K562 (cell line): ENCODE measurements at regions not wholly inside any gene's neighbourhood (a gene's known extent, or its start where the extent isn't known, plus 50 kb on each side); places are given as distances from the start of the nearest gene placed in this dataset.

Experiments used
- FOSL1 ChIP-seq: fragments of 200-800 bp; sonication (Bioruptor generic); conservative IDR thresholded peaks from 2 replicates; pipeline ENCODE4 v1.6.1; 2016; ENCODE audit warnings: missing genetic modification characterization, missing compliant biosample characterization
- KDM4B ChIP-seq, 2 experiments: fragments of 450-650 bp in 1 of 2; sonication (generic) in 1 of 2; IDR thresholded peaks; 2 replicates each; pipeline ENCODE4 v1.6.1; 2016 to 2017; ENCODE audit warnings: borderline replicate concordance in 2 of 2, antibody characterized with exemption in 1 of 2, low read depth in 1 of 2, mild to moderate bottlenecking in 1 of 2
- MCM3 ChIP-seq: fragments of 450-650 bp; IDR thresholded peaks from 2 replicates; pipeline ENCODE4 v1.6.1; 2016
- MECOM ChIP-seq: fragments of 250-450 bp; sonication (Bioruptor Pico); IDR thresholded peaks from 2 replicates; pipeline ENCODE4 v1.8.0; 2022; ENCODE audit warnings: inconsistent platforms
- MTA1 ChIP-seq: fragments of 450-650 bp; IDR thresholded peaks from 2 replicates; pipeline ENCODE4 v1.6.1; 2017; ENCODE audit warnings: borderline replicate concordance
- NBN ChIP-seq: fragments of 450-650 bp; IDR thresholded peaks from 2 replicates; pipeline ENCODE4 v1.6.1; 2016; ENCODE audit warnings: low read depth, mild to moderate bottlenecking
- SIN3B ChIP-seq: fragments of 450-650 bp; IDR thresholded peaks from 2 replicates; pipeline ENCODE4 v1.6.1; 2017; ENCODE audit warnings: low read depth, mild to moderate bottlenecking, moderate library complexity
- STAT5B ChIP-seq: fragments of 250-450 bp; sonication (Bioruptor Pico); IDR thresholded peaks from 2 replicates; pipeline ENCODE4 v1.8.0; 2021; ENCODE audit warnings: mild to moderate bottlenecking, inconsistent platforms
- TSC22D4 ChIP-seq: fragments of 450-650 bp; IDR thresholded peaks from 2 replicates; pipeline ENCODE4 v1.6.1; 2016; ENCODE audit warnings: missing genetic modification characterization, missing biosample characterization, control low read depth
- ZBTB17 ChIP-seq: fragments of 450-650 bp; formaldehyde crosslinking; IDR thresholded peaks from 2 replicates; pipeline ENCODE4 v1.4.0; 2020; ENCODE audit warnings: mild to moderate bottlenecking
- ZKSCAN1 ChIP-seq: fragments of 150-350 bp; IDR thresholded peaks from 2 replicates; pipeline ENCODE4 v1.6.1; 2016; ENCODE audit warnings: low read depth, low read length
- ZKSCAN3 ChIP-seq: fragments of 250-450 bp; sonication (Bioruptor Pico); IDR thresholded peaks from 2 replicates; pipeline ENCODE4 v1.4.0; 2020
- TF ChIP-seq, protein P1 (sequence below): sonication (generic); IDR thresholded peaks from 2 replicates; pipeline ENCODE4 v1.6.1; 2016
- TF ChIP-seq, protein P2 (sequence below): fragments of 250-450 bp; sonication (Bioruptor Pico); IDR thresholded peaks from 2 replicates; pipeline ENCODE4 v1.8.0; 2021; ENCODE audit warnings: mild to moderate bottlenecking, moderate library complexity
- TF ChIP-seq, protein P3 (sequence below): fragments of 200-600 bp; sonication (generic); IDR thresholded peaks from one replicate; pipeline ENCODE4 v1.6.1; 2012; ENCODE audit warnings: mild to moderate bottlenecking, low read depth, low read length, inconsistent platforms

DNA sequence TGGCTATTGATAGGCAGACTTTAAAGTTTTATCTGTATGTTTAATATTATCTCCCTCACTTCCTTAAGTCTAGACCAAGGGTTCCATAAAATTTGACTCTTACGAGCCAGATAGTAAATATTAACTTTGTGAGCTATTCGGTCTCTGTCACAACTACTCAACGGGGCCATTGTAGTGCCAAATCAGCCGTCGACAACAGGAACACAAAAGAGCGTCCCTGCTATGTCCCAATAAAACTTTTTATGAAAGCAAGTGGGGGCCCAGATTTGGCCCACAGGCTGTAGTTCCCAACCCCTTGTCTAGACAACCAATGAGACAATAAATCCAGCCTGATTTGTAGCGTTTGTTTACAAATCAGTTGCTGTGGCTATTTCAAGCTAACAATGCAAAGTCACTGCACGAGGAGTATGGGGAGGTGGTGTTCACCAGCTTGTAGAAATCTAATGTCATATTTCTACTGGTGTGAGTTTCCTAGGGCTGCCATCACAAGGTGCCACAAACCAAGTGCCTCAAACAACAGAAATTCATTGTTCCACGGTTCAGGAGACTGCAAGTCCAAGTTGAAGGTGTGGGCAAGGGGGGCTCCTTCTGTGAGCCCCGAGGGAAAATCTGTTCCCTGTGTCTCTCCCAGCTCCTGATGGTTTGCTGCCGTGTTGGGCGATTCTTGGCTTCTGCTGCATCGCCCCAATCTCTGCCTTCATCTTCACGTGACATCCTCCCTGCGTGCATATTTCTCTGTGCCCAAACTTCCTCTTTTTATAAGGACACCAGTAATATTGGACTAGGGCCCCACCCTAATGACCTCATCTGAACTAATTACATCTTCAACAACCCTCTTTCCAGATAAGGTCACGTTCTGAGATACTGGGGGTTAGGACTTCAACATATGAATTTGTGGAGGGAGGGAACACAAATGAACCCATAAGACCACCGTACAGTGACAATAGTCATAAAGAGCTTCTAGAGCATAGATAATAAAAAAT lies 356.0 kb upstream of the JARID2 start (continued):
- TF ChIP-seq, protein P1, sequence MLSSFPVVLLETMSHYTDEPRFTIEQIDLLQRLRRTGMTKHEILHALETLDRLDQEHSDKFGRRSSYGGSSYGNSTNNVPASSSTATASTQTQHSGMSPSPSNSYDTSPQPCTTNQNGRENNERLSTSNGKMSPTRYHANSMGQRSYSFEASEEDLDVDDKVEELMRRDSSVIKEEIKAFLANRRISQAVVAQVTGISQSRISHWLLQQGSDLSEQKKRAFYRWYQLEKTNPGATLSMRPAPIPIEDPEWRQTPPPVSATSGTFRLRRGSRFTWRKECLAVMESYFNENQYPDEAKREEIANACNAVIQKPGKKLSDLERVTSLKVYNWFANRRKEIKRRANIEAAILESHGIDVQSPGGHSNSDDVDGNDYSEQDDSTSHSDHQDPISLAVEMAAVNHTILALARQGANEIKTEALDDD, result no peak
- TF ChIP-seq NBN (no peak), STAT5B (CRISPR knock-in tag) (no peak), ZKSCAN3 (no peak), TSC22D4 (no peak), ZKSCAN1 (no peak), MECOM (CRISPR knock-in tag) (no peak), ZBTB17 (CRISPR knock-in tag) (0 out of 2 replicates have a peak, but pooled peaks have one; percentile 17), MCM3 (no peak), SIN3B (no peak), KDM4B (IDR thresholded peaks at IDR 0.05; ENCODE audit: borderline replicate concordance in 2 of 2, low read depth in 1 of 2) (no peak), MTA1 (peak; percentile 90; the same call in 1 of the 2 replicates), FOSL1 (tag) (peak; percentile 60; the same call in 1 of the 2 replicates)
- TF ChIP-seq, protein P2, sequence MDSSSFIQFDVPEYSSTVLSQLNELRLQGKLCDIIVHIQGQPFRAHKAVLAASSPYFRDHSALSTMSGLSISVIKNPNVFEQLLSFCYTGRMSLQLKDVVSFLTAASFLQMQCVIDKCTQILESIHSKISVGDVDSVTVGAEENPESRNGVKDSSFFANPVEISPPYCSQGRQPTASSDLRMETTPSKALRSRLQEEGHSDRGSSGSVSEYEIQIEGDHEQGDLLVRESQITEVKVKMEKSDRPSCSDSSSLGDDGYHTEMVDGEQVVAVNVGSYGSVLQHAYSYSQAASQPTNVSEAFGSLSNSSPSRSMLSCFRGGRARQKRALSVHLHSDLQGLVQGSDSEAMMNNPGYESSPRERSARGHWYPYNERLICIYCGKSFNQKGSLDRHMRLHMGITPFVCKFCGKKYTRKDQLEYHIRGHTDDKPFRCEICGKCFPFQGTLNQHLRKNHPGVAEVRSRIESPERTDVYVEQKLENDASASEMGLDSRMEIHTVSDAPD (CRISPR knock-in tag), result no peak
- TF ChIP-seq, protein P3, sequence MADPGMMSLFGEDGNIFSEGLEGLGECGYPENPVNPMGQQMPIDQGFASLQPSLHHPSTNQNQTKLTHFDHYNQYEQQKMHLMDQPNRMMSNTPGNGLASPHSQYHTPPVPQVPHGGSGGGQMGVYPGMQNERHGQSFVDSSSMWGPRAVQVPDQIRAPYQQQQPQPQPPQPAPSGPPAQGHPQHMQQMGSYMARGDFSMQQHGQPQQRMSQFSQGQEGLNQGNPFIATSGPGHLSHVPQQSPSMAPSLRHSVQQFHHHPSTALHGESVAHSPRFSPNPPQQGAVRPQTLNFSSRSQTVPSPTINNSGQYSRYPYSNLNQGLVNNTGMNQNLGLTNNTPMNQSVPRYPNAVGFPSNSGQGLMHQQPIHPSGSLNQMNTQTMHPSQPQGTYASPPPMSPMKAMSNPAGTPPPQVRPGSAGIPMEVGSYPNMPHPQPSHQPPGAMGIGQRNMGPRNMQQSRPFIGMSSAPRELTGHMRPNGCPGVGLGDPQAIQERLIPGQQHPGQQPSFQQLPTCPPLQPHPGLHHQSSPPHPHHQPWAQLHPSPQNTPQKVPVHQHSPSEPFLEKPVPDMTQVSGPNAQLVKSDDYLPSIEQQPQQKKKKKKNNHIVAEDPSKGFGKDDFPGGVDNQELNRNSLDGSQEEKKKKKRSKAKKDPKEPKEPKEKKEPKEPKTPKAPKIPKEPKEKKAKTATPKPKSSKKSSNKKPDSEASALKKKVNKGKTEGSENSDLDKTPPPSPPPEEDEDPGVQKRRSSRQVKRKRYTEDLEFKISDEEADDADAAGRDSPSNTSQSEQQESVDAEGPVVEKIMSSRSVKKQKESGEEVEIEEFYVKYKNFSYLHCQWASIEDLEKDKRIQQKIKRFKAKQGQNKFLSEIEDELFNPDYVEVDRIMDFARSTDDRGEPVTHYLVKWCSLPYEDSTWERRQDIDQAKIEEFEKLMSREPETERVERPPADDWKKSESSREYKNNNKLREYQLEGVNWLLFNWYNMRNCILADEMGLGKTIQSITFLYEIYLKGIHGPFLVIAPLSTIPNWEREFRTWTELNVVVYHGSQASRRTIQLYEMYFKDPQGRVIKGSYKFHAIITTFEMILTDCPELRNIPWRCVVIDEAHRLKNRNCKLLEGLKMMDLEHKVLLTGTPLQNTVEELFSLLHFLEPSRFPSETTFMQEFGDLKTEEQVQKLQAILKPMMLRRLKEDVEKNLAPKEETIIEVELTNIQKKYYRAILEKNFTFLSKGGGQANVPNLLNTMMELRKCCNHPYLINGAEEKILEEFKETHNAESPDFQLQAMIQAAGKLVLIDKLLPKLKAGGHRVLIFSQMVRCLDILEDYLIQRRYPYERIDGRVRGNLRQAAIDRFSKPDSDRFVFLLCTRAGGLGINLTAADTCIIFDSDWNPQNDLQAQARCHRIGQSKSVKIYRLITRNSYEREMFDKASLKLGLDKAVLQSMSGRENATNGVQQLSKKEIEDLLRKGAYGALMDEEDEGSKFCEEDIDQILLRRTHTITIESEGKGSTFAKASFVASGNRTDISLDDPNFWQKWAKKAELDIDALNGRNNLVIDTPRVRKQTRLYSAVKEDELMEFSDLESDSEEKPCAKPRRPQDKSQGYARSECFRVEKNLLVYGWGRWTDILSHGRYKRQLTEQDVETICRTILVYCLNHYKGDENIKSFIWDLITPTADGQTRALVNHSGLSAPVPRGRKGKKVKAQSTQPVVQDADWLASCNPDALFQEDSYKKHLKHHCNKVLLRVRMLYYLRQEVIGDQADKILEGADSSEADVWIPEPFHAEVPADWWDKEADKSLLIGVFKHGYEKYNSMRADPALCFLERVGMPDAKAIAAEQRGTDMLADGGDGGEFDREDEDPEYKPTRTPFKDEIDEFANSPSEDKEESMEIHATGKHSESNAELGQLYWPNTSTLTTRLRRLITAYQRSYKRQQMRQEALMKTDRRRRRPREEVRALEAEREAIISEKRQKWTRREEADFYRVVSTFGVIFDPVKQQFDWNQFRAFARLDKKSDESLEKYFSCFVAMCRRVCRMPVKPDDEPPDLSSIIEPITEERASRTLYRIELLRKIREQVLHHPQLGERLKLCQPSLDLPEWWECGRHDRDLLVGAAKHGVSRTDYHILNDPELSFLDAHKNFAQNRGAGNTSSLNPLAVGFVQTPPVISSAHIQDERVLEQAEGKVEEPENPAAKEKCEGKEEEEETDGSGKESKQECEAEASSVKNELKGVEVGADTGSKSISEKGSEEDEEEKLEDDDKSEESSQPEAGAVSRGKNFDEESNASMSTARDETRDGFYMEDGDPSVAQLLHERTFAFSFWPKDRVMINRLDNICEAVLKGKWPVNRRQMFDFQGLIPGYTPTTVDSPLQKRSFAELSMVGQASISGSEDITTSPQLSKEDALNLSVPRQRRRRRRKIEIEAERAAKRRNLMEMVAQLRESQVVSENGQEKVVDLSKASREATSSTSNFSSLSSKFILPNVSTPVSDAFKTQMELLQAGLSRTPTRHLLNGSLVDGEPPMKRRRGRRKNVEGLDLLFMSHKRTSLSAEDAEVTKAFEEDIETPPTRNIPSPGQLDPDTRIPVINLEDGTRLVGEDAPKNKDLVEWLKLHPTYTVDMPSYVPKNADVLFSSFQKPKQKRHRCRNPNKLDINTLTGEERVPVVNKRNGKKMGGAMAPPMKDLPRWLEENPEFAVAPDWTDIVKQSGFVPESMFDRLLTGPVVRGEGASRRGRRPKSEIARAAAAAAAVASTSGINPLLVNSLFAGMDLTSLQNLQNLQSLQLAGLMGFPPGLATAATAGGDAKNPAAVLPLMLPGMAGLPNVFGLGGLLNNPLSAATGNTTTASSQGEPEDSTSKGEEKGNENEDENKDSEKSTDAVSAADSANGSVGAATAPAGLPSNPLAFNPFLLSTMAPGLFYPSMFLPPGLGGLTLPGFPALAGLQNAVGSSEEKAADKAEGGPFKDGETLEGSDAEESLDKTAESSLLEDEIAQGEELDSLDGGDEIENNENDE, result no peak
